Mesenchymal stem cell (in vitro differentiated cells and primary cell): ENCODE measurements at regions not wholly inside any gene's neighbourhood (a gene's known extent, or its start where the extent isn't known, plus 50 kb on each side); places are given as distances from the start of the nearest gene placed in this dataset.

ENCODE experiments used
- DNase-seq: peaks from one replicate; pipeline ENCODE4 v3.0.0-alpha.2; 2013
- H2AFZ ChIP-seq: one replicate; pipeline ENCODE4 v1.6.1; 2013; ENCODE audit warnings: low read depth, mild to moderate bottlenecking, control low read depth, inconsistent platforms, low read length, moderate library complexity
- H2AK5ac ChIP-seq: 2 replicates; pipeline ENCODE4 v1.6.1; 2013; ENCODE audit warnings: low read length, moderate library complexity, mild to moderate bottlenecking, inconsistent platforms; ENCODE audit not compliant: severe bottlenecking
- H2BK120ac ChIP-seq: one replicate; pipeline ENCODE4 v1.6.1; 2013; ENCODE audit warnings: low read depth, mild to moderate bottlenecking, inconsistent platforms, low read length, moderate library complexity
- H2BK12ac ChIP-seq, 2 experiments: one replicate each; pipeline ENCODE4 v1.6.1; 2013; ENCODE audit warnings: inconsistent platforms in 2 of 2, low read length in 2 of 2, mild to moderate bottlenecking in 2 of 2, moderate library complexity in 2 of 2, control low read depth in 1 of 2
- H2BK15ac ChIP-seq: one replicate; pipeline ENCODE4 v1.6.1; 2013; ENCODE audit warnings: mild to moderate bottlenecking, low read depth, inconsistent platforms; ENCODE audit not compliant: poor library complexity, severe bottlenecking
- H2BK5ac ChIP-seq: 2 replicates; pipeline ENCODE4 v1.6.1; 2013; ENCODE audit warnings: low read depth, mild to moderate bottlenecking, low read length, control low read depth, inconsistent platforms; ENCODE audit not compliant: poor library complexity, severe bottlenecking
- H3K14ac ChIP-seq, 2 experiments: one replicate each; pipeline ENCODE4 v1.6.1; 2013; ENCODE audit warnings: inconsistent platforms in 2 of 2, low read length in 2 of 2, control low read depth in 1 of 2, mild to moderate bottlenecking in 1 of 2, moderate library complexity in 1 of 2
- H3K18ac ChIP-seq, 2 experiments: one replicate each; pipeline ENCODE4 v1.6.1; 2013; ENCODE audit warnings: inconsistent platforms in 2 of 2, low read length in 2 of 2, control low read depth in 1 of 2, low read depth in 1 of 2, mild to moderate bottlenecking in 1 of 2
- H3K23ac ChIP-seq, 2 experiments: one replicate each; pipeline ENCODE4 v1.6.1; 2013; ENCODE audit warnings: inconsistent platforms in 2 of 2, low read length in 2 of 2, mild to moderate bottlenecking in 2 of 2, moderate library complexity in 2 of 2, control low read depth in 1 of 2
- H3K27ac ChIP-seq: 2 replicates; pipeline ENCODE4 v1.5.1; 2013; ENCODE audit warnings: mild to moderate bottlenecking, moderate library complexity, low read length, control low read depth, inconsistent platforms; ENCODE audit not compliant: poor library complexity, severe bottlenecking
- H3K27me3 ChIP-seq, 2 experiments: 2 replicates each; pipeline versions ENCODE4 v1.6.1 to v1.7.0; 2013; ENCODE audit warnings: low read length in 2 of 2, mild to moderate bottlenecking in 2 of 2, moderate library complexity in 2 of 2, control low read depth in 1 of 2, inconsistent platforms in 1 of 2; ENCODE audit not compliant: control insufficient read depth in 1 of 2, insufficient read depth in 1 of 2
- H3K36me3 ChIP-seq, 2 experiments: 2 replicates each; pipeline versions ENCODE4 v1.6.1 to v1.7.0; 2013; ENCODE audit warnings: low read length in 2 of 2, control low read depth in 1 of 2, inconsistent platforms in 1 of 2, low read depth in 1 of 2, mild to moderate bottlenecking in 1 of 2; ENCODE audit not compliant: insufficient read depth in 2 of 2, control insufficient read depth in 1 of 2
- H3K4ac ChIP-seq, 2 experiments: one replicate each; pipeline ENCODE4 v1.6.1; 2013; ENCODE audit warnings: inconsistent platforms in 2 of 2, low read length in 2 of 2, mild to moderate bottlenecking in 2 of 2, moderate library complexity in 2 of 2, control low read depth in 1 of 2, low read depth in 1 of 2
- H3K4me1 ChIP-seq: 2 replicates; pipeline ENCODE4 v1.6.1; 2013; ENCODE audit warnings: low read depth, low read length, control low read depth; ENCODE audit not compliant: control insufficient read depth, insufficient read depth
- H3K4me2 ChIP-seq: 2 replicates; pipeline ENCODE4 v1.6.1; 2013; ENCODE audit warnings: low read length, mild to moderate bottlenecking, inconsistent platforms; ENCODE audit not compliant: poor library complexity, severe bottlenecking
- H3K4me3 ChIP-seq, 2 experiments: 2 replicates each; pipeline versions ENCODE4 v1.5.1 to v1.7.0; 2013; ENCODE audit warnings: low read length in 2 of 2, mild to moderate bottlenecking in 2 of 2, control low read depth in 1 of 2, low read depth in 1 of 2; ENCODE audit not compliant: insufficient read depth in 1 of 2
- H3K79me1 ChIP-seq: replicated peaks from 2 replicates; pipeline ENCODE4 v1.6.1; 2013; ENCODE audit warnings: mild to moderate bottlenecking, control low read depth, low read length, inconsistent platforms; ENCODE audit not compliant: poor library complexity, severe bottlenecking
- H3K9ac ChIP-seq: 2 replicates; pipeline ENCODE4 v1.7.0; 2013; ENCODE audit warnings: mild to moderate bottlenecking, low read length, moderate library complexity
- H3K9me3 ChIP-seq: 2 replicates; pipeline ENCODE4 v1.7.0; 2013; ENCODE audit warnings: mild to moderate bottlenecking, low read length; ENCODE audit not compliant: control insufficient read depth
- H4K8ac ChIP-seq: one replicate; pipeline ENCODE4 v1.6.1; 2013; ENCODE audit warnings: inconsistent platforms, mild to moderate bottlenecking, low read length, moderate library complexity
- H4K91ac ChIP-seq: one replicate; pipeline ENCODE4 v1.6.1; 2013; ENCODE audit warnings: mild to moderate bottlenecking, low read length, inconsistent platforms
- WGBS: methylation state at CpG from one replicate; pipeline ENCODE4 v1.1.7; 2013; ENCODE audit warnings: mixed read lengths; 5-methylcytosine and 5-hydroxymethylcytosine counted together

DNA sequence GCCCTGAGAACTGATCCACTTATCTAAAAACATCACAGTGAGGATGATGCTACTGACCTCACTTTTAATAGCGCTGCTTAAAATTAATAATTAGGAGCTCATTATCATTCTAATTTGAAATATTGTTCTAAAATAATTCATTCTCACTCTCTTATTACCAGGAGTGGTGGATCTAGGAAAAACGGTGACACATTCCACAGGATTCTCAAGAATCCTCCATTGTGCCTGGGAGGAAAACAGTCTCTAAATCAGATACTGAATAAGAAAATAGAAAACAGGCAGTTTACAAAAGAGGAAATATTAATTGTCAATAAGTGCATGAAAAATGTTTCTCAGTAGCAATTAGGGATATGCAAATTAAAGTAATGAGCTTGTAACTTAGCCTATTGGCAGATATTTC, 187.4 kb downstream of the TENT5A start:
- Histone ChIP-seq H3K79me1 (no peaks in the 10 kb centered on the region), H3K9ac (no peak overlapping the region), H3K4ac (no peak overlapping the region), H3K23ac (no peak overlapping the region), H2AFZ (no peak overlapping the region), H4K8ac (no peak overlapping the region), H3K36me3 (no peaks in the 10 kb centered on the region), H2AK5ac (no peak overlapping the region), H3K27ac (no peak overlapping the region), H3K14ac (no peak overlapping the region), H3K4me1 (no peaks in the 10 kb centered on the region), H3K4me2 (no peak overlapping the region), H2BK120ac (no peak overlapping the region), H3K27me3 (no peaks in the 10 kb centered on the region), H3K18ac (no peak overlapping the region), H2BK12ac (no peak overlapping the region), H2BK5ac (no peak overlapping the region), H4K91ac (no peak overlapping the region), H3K4me3 (no peak overlapping the region), H2BK15ac (no peak overlapping the region), H3K9me3 (no peaks in the 10 kb centered on the region)
- WGBS = no CpG with 5 or more reads among the region's 2 CpGs
- no peak for DNase-seq

DNA sequence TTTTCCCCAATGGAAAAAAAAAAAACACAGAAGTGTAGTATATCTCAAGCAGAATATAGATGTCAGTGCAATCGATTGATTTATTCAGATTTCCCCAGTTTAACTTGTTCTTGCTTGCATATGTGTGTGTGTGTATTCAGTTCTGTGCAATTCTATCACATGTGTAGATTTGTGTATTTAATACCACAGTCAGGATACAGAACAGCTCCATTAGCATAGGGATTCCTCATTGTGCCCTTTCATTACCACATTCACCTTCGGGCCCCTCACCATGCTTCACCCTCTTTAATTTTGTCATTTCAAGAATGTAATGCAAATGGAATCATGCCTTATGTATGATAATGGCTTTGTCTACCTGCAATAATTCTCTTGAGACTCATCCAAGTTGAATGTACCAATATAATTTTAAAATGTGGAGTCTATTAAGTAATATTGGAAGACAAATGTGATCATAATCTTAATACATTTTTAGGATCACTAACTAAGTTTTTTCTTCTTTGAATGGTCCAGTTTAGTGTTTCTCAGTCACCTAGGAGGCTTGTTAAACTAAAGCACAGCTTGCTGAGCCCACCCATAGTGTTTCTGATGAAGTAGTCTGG, 187.9 kb downstream of the TENT5A start:
- Histone ChIP-seq H2BK12ac (no peak overlapping the region), H3K36me3 (no peaks in the 10 kb centered on the region), H3K27ac (no peak overlapping the region), H2BK5ac (no peak overlapping the region), H3K4me1 (no peaks in the 10 kb centered on the region), H4K91ac (no peak overlapping the region), H3K18ac (no peak overlapping the region), H4K8ac (no peak overlapping the region), H3K14ac (no peak overlapping the region), H2BK120ac (no peak overlapping the region), H3K23ac (no peak overlapping the region), H3K4me3 (no peak overlapping the region), H3K9me3 (no peaks in the 10 kb centered on the region), H3K4me2 (no peak overlapping the region), H2BK15ac (no peak overlapping the region), H3K4ac (no peak overlapping the region), H2AFZ (no peak overlapping the region), H2AK5ac (no peak overlapping the region), H3K27me3 (no peaks in the 10 kb centered on the region), H3K9ac (no peak overlapping the region), H3K79me1 (no peaks in the 10 kb centered on the region)
- 100% methylated on average over 1 of the region's 2 CpGs for WGBS
- DNase-seq = no peak

DNA sequence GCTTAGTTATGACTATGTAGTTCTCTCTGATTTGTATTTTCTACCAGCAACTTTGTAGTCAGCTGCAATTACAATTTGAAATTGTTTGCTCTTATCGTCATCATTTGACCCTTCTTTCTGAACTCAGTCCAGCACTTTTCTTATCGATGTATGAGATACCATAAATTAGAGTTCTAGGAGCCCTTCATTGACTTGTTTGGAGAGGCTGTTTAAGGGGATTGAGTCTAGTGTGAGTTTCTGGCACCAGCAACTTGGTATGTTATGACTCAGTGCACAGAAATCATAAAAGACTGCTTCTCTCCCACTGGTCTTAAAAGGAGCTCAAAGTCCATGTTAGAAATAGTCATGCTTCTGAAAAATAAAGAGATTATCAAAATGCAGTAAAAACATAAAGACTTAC, 190.3 kb downstream of the TENT5A start:
- Histone ChIP-seq H2AFZ (no peak overlapping the region), H3K9me3 (no peaks in the 10 kb centered on the region), H2BK15ac (no peak overlapping the region)

DNA sequence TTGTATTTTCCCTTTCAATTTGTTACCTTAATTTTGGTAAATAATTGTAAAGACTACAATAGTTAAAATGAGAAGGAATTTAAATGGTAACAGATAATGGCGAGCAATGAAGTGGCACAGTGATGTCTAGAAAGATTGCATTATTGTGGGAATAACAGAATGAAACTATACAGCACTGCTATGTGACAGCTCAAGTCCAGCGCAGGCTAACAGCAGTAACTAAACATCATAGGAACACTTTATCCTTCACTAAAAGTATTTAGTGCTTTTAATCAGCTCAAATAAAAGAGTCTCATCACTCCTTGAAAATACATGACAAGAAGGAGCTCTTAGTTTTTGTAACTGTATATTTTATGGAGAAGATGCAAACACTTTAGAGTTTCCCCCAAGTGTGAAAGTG, 190.8 kb downstream of the TENT5A start:
- Histone ChIP-seq H3K4ac (no peak overlapping the region), H3K9ac (peak overlapping the region; percentile 44), H2BK15ac (no peak overlapping the region), H3K27me3 (no peaks in the 10 kb centered on the region), H3K18ac (no peak overlapping the region), H4K8ac (no peak overlapping the region), H3K4me2 (no peak overlapping the region), H3K9me3 (no peaks in the 10 kb centered on the region), H3K79me1 (no peaks in the 10 kb centered on the region), H3K36me3 (no peaks in the 10 kb centered on the region), H2BK5ac (no peak overlapping the region), H3K4me3 (peak overlapping the region in 1 of 2 experiments; percentile 34), H3K4me1 (no peaks in the 10 kb centered on the region), H2BK12ac (no peak overlapping the region), H4K91ac (no peak overlapping the region), H3K14ac (no peak overlapping the region), H3K23ac (no peak overlapping the region), H2BK120ac (no peak overlapping the region), H2AFZ (no peak overlapping the region), H3K27ac (peak overlapping the region; percentile 40), H2AK5ac (no peak overlapping the region)
- peak; percentile 57 for DNase-seq
- 40% methylated on average over 1 of the region's 2 CpGs for WGBS

More for the DNA sequence above, 190.3 kb downstream of the TENT5A start:
- Histone ChIP-seq H3K9ac (peak overlapping the region; percentile 44), H3K27me3 (no peaks in the 10 kb centered on the region), H3K4me3 (peak overlapping the region in 1 of 2 experiments; percentile 34), H3K4me2 (no peak overlapping the region), H2BK12ac (no peak overlapping the region), H3K23ac (no peak overlapping the region), H3K18ac (no peak overlapping the region), H3K79me1 (no peaks in the 10 kb centered on the region), H3K4me1 (no peaks in the 10 kb centered on the region), H3K36me3 (no peaks in the 10 kb centered on the region), H3K27ac (peak overlapping the region; percentile 40), H3K4ac (no peak overlapping the region), H4K91ac (no peak overlapping the region), H3K14ac (no peak overlapping the region), H2BK120ac (no peak overlapping the region), H2AK5ac (no peak overlapping the region), H2BK5ac (no peak overlapping the region), H4K8ac (no peak overlapping the region)
- 0% methylated on average over 1 of the region's 2 CpGs for WGBS
- peak; percentile 77 for DNase-seq
